A673 (cell line): ENCODE measurements at regions not wholly inside any gene's neighbourhood (a gene's known extent, or its start where the extent isn't known, plus 50 kb on each side); places are given as distances from the start of the nearest gene placed in this dataset.

ENCODE experiments used
- BruUV-seq: library from RNA; stranded (reverse); fragments of 400-500 nt; replicated peaks from 2 replicates; lab custom pipeline; 2021; lab: Mats Ljungman, UMichigan
- CTCF ChIA-PET: fragments of 300-600 bp; sonication (Branson Sonifier 250); formaldehyde crosslinking; loops from one replicate; lab custom pipeline; 2022; ENCODE audit warnings: antibody characterized with exemption; lab: Charles Lee
- POLR2A ChIA-PET: fragments of 300-600 bp; sonication (Branson Sonifier 250); formaldehyde crosslinking; loops from one replicate; lab custom pipeline; 2022; ENCODE audit warnings: antibody characterized with exemption; ENCODE audit not compliant: low non-redundant PET; lab: Charles Lee
- DNase-seq: peaks from one replicate; pipeline ENCODE4 v3.0.0-alpha.2; 2015; ENCODE audit warnings: low spot score
- H3K27ac ChIP-seq: fragments of 200-600 bp; sonication (generic); 2 replicates; pipeline ENCODE4 v1.5.1; 2016; ENCODE audit warnings: mixed run types, low read depth, mild to moderate bottlenecking, mixed read lengths, antibody characterized with exemption, low read length; ENCODE audit not compliant: poor library complexity, severe bottlenecking
- H3K27me3 ChIP-seq: fragments of 200-600 bp; sonication (generic); replicated peaks from 2 replicates; pipeline ENCODE4 v1.6.1; 2017; ENCODE audit warnings: mixed run types, low read depth, mild to moderate bottlenecking, mixed read lengths, antibody characterized with exemption, low read length; ENCODE audit not compliant: insufficient read depth, poor library complexity
- H3K36me3 ChIP-seq: fragments of 200-600 bp; sonication (generic); 2 replicates; pipeline ENCODE4 v1.6.1; 2016; ENCODE audit warnings: mixed run types, mild to moderate bottlenecking, mixed read lengths, antibody characterized with exemption, low read length; ENCODE audit not compliant: insufficient read depth, poor library complexity, severe bottlenecking
- H3K4me1 ChIP-seq: fragments of 200-600 bp; sonication (generic); 2 replicates; pipeline ENCODE4 v1.6.1; 2017; ENCODE audit warnings: mixed run types, mild to moderate bottlenecking, mixed read lengths, antibody characterized with exemption, low read length; ENCODE audit not compliant: insufficient read depth, poor library complexity, severe bottlenecking
- H3K4me3 ChIP-seq: fragments of 200-600 bp; sonication (generic); 2 replicates; pipeline ENCODE4 v1.5.1; 2016; ENCODE audit warnings: low read depth, mixed run types, mild to moderate bottlenecking, mixed read lengths, low read length; ENCODE audit not compliant: poor library complexity, severe bottlenecking
- H3K9me3 ChIP-seq: fragments of 200-600 bp; sonication (generic); 2 replicates; pipeline ENCODE4 v1.6.1; 2016; ENCODE audit warnings: mixed run types, low read depth, mild to moderate bottlenecking, mixed read lengths, antibody characterized with exemption, low read length; ENCODE audit not compliant: poor library complexity, severe bottlenecking
- CTCF ChIP-seq: fragments of 300-800, 200-600 bp; sonication (generic); conservative IDR thresholded peaks from 2 replicates; pipeline ENCODE4 v1.5.1; 2017; ENCODE audit warnings: low read depth, mild to moderate bottlenecking, antibody characterized with exemption, low read length, moderate library complexity, mixed read lengths
- EZH2 ChIP-seq: fragments of 200-600 bp; sonication (generic); IDR thresholded peaks from 2 replicates; pipeline ENCODE4 v1.6.1; 2017; ENCODE audit warnings: borderline replicate concordance, low read depth, mild to moderate bottlenecking, mixed read lengths, antibody characterized with exemption, low read length; ENCODE audit not compliant: poor library complexity, severe bottlenecking
- intact Hi-C: fragments of 100-400 bp; cut with micrococcal nuclease; formaldehyde crosslinking; loops from one replicate; pipeline ENCODE4 v1.10.0; 2022; ENCODE audit not compliant: unreplicated experiment

GRCh38 chr15:38054488-38054887, 120.0 kb downstream of the TMCO5A start:
- BruUV-seq: no TSS peak
- H3K4me1 ChIP-seq: peaks cover 3% of the 10 kb centered on the region
- H3K9me3 ChIP-seq: no peaks in the 10 kb centered on the region
- no peak for DNase-seq
- intact Hi-C loops: no loop called here
- CTCF ChIA-PET: no interaction called here
- no peaks in the 10 kb centered on the region for H3K36me3 ChIP-seq
- no peak overlapping the region for H3K27ac ChIP-seq
- H3K4me3 ChIP-seq: no peak overlapping the region
- no peaks in the 10 kb centered on the region for H3K27me3 ChIP-seq
- POLR2A ChIA-PET: no interaction called here
- TF ChIP-seq EZH2 (no peak), CTCF (no peak)

GRCh38 chr15:38058596-38059075, 124.2 kb downstream of the TMCO5A start:
- CTCF ChIA-PET: no interaction called here
- Histone ChIP-seq H3K9me3 (no peaks in the 10 kb centered on the region), H3K4me1 (peaks cover 3% of the 10 kb centered on the region), H3K27me3 (no peaks in the 10 kb centered on the region), H3K36me3 (no peaks in the 10 kb centered on the region), H3K4me3 (no peak overlapping the region), H3K27ac (no peak overlapping the region)
- TF ChIP-seq CTCF: no peak
- no peak for TF ChIP-seq EZH2
- POLR2A ChIA-PET: no interaction called here
- no peak for DNase-seq
- intact Hi-C loops: no loop called here
- BruUV-seq: no TSS peak

- POLR2A ChIA-PET: no interaction called here
- no peaks in the 10 kb centered on the region for H3K27me3 ChIP-seq
- no TSS peak for BruUV-seq
- H3K4me3 ChIP-seq: no peak overlapping the region
- no peak overlapping the region for H3K27ac ChIP-seq
- peaks cover 3% of the 10 kb centered on the region for H3K4me1 ChIP-seq
- TF ChIP-seq EZH2: no peak
- TF ChIP-seq CTCF: no peak
- intact Hi-C loops: no loop called here
- H3K36me3 ChIP-seq: no peaks in the 10 kb centered on the region
- H3K9me3 ChIP-seq: no peaks in the 10 kb centered on the region
- no peak for DNase-seq
- CTCF ChIA-PET: no interaction called here
Measured at GRCh38 chr15:38059665-38060064, 125.2 kb downstream of the TMCO5A start.
